HCT116 (cell line): ENCODE measurements at regions not wholly inside any gene's neighbourhood (a gene's known extent, or its start where the extent isn't known, plus 50 kb on each side); places are given as distances from the start of the nearest gene placed in this dataset.

ENCODE experiments used
- CTCF ChIP-seq, 3 experiments: fragments of 200-600 bp in 1 of 3; sonication (generic) in 1 of 3; IDR thresholded peaks in 2 of 3; conservative IDR thresholded peaks in 1 of 3; 2 replicates each; pipeline ENCODE4 v1.5.1; 2012 to 2017; ENCODE audit warnings: low read depth in 2 of 3, low read length in 2 of 3, antibody characterized with exemption in 1 of 3, borderline replicate concordance in 1 of 3, control low read depth in 1 of 3, mild to moderate bottlenecking in 1 of 3, mixed read lengths in 1 of 3, mixed run types in 1 of 3, moderate library complexity in 1 of 3; ENCODE audit not compliant: insufficient read depth in 1 of 3
- POLR2A ChIP-seq: IDR thresholded peaks from 2 replicates; pipeline ENCODE4 v1.7.0; 2011; ENCODE audit warnings: borderline replicate concordance; ENCODE audit not compliant: insufficient read depth, insufficient read length; ENCODE audit errors: extremely low read depth
- POLR2AphosphoS5 ChIP-seq: IDR thresholded peaks from 2 replicates; pipeline ENCODE4 v1.6.1; 2011; ENCODE audit warnings: mild to moderate bottlenecking, low read depth, low read length, moderate library complexity

- TF ChIP-seq POLR2AphosphoS5 (no peak), CTCF (IDR thresholded peaks at IDR 0.05 in 2 of 3, conservative IDR thresholded peaks at IDR 0.05 in 1 of 3; ENCODE audit: borderline replicate concordance in 1 of 3, insufficient read depth in 1 of 3, low read depth in 2 of 3, low read length in 2 of 3) (no peak), POLR2A (no peak)
Observed at GRCh38 chrX:122945328-122945727, 238.8 kb upstream of the GRIA3 start.
